HG03565 (cell line): ENCODE measurements at regions not wholly inside any gene's neighbourhood (a gene's known extent, or its start where the extent isn't known, plus 50 kb on each side); places are given as distances from the start of the nearest gene placed in this dataset.

ENCODE experiments used
- ATAC-seq: cut with Tn5 transposase; IDR thresholded peaks from one replicate; pipeline ENCODE4 v1.9.1; 2021; ENCODE audit warnings: mild to moderate bottlenecking, moderate library complexity; ENCODE audit not compliant: unreplicated experiment

DNA sequence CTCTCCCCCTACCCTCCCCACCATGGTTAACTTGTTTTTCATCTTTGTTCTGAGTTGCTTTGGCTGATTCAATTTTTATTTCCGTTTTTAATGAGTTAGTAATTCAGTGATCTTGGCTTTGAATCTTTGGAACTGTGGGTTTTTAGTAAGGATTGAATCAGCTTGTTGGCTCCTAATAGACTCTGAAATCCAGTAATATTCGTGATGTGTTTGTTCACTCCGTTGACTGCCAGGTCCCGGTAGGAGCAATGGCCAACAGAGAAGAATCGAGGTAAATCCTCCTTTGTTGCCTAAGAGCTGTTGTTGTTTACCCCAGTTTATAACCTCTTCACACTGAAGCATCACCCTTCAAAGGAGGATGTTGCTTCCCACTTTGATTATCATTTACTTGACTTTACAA is 92.7 kb downstream of the PCSK1 start:
- ATAC-seq = no peak

- no peak for ATAC-seq
Measured at GRCh38 chr5:96339862-96340261, 93.2 kb downstream of the PCSK1 start.

- no peak for ATAC-seq
Measured at GRCh38 chr5:96338624-96339415, 94.2 kb downstream of the PCSK1 start.

DNA sequence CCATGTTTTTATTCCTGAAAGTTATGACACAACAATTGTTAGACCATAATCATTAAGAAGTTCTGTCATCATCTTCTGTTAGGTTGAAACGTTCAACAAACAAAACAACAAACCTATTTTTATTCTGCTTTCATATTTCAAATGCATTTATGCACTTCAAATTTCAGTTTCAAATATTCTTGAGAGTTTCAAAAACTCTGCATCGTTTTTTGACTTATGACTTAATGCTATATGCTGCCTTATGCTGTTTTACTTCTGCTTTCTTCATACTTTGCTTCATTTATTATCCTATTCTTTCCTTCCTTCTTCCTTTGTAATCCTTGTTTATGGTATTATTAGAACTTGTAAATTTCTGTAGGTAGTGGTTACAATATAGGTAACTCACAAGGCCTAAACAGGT is 95.0 kb downstream of the PCSK1 start:
- no peak for ATAC-seq

DNA sequence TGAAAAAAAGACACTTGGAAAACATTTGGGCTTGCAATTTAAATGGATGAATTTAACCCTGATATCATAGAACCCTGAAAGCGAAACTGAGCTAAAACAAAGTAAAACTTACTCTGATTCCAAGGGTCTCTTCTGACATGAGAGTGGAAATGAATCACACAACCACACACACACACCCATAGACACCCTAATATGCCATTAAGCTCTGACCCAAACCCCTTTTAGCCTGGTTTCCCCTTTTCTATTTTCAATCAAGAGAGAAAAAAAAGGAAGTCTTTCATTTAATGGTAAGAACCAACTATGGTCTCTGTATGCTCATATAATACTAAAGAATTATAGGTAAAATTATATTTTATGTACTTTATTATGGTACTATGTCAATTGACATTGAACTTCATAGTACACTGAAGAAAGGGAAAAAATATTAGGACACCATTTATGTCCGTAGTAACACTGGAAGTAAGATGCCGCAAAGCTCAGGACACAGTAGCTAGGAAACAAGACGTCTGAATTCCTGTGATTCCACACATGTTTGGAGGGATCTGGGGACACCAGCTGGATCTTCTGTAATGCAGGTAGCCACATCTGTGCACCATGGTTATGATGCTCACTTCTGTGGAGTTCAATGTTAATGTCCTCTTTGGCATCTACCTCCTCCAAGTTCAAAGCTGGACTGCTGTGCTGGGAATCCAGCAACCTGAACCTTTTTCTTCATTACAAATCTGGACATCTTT is 95.8 kb downstream of the PCSK1 start:
- no peak for ATAC-seq

DNA sequence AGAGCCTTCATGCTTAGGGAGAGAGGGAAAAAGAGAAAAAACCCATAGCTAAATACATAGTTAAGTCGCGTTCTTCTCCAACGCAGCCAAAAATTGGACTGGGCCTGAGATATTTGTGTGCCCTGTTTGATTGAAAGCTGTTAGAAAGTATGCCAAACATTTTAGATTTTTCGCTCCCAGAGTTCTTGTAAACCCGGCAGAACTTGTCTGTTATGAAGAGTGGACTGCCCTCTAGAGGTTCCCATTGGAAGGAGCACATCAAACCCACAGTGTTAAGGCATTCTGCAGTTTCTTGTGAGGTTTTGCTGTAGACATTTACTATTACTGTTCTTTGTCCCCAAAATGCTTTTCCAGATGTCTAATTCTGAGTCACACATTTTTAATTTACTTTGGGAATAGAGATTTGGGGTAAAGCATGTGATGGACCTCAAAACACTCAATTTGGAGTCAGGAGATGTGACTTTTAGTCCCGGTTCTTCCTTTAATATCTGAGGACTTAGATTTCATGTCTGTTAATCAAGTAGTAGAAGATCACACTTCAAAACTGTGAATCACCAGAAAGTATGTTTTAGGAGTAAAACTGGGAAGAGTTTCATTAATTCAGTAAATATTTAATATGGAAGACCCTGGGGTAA is 96.6 kb downstream of the PCSK1 start:
- ATAC-seq = no peak

- no peak for ATAC-seq
Measured at GRCh38 chr5:96335873-96336272, 97.2 kb downstream of the PCSK1 start.

GRCh38 chr5:96333391-96333790 is 99.7 kb downstream of the PCSK1 start:
- no peak for ATAC-seq

DNA sequence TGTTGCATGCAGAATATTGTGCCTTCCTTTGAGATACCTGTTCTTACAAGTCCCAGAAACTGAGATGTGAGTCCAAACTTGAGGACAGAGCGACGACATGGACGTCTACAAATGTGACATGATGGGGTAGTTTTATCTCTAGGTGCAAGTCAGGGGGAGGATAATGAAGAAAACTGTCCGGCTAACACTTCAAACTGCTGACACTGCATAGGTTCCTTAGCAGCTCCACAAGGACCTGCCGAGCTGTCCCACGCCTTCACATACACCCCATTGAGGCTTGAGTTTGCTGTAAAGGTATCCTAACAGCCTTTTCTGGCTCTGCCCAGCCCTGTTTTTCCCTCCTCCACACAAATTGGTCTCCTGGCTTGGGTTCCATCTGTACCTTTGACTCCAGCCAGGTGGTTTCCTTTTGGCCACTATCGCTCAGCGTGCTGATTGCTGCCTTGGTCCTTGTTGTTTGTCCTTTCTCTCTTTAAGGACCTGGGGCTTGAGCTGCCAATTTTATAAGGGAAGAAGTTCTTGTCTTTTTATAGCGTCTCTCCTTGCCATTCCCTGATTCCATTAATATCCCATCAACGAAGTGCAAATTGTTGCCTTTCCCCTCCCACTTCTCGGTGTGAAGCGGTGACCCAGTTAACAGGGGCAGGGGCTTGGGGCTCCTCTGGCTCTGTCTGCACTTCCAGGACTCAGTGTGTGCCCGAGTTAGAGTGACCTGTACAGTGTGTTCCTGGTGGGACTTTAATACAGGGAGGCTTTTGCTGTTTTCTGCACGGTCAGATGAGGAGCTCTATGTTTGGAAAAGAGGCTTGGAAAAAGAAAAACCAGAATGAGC is 100.3 kb downstream of the PCSK1 start:
- no peak for ATAC-seq

DNA sequence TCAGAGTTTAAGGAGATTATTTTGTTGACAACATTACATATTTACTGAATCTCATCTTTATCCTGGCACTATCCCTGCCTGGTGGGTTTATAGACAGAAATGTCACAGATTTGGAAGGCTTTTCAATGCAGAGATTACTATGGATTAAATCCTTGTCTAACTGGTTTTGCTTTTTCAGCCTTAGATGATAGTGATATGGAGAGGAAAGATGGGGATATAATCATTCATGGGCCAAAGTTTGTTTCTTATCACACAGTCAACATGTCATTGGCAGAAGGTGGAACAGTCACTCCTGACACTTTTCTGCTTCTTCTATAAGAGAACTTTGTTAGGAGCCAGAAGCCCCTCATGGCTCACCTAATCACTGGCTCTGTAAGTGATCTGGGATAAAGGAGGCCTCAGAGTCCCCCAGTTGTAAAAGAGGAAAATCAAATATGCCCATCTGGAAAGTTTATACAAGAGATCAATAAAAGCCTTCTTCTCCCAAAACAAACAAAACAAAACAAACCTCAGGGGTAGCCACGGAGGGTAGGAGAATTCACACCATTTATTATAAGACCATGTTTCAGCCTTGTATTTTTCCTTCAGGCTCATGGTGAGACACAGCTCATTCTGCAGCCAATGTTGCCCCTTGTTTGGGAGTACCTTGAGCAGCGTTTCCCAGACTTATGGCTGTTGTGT is 101.2 kb downstream of the PCSK1 start:
- no peak for ATAC-seq

- no peak for ATAC-seq
Measured at GRCh38 chr5:96331210-96331609, 101.8 kb downstream of the PCSK1 start.

GRCh38 chr5:96330530-96331140 is 102.4 kb downstream of the PCSK1 start:
- ATAC-seq = no peak

GRCh38 chr5:96329886-96330529 is 103.0 kb downstream of the PCSK1 start:
- no peak for ATAC-seq

GRCh38 chr5:96329289-96329688 is 103.8 kb downstream of the PCSK1 start:
- no peak for ATAC-seq

DNA sequence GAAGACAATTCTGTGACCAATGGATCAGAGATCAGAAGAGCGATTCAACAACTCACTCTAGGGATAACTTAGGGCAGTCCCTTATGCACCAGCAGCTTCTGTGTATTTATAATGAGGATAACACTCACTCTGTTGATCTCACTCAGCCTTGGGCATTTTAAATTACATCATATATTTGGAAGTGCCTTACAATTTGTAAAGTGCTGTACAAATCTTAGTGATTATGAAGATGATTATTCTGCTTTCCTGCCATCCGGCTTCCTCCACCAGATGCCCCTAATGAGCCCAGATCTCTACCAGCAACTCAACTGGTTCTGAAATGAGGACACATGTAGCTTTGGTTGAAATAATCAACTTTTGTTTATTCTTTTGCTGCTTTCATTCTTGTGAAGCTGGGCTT is 105.3 kb downstream of the PCSK1 start:
- ATAC-seq = no peak

DNA sequence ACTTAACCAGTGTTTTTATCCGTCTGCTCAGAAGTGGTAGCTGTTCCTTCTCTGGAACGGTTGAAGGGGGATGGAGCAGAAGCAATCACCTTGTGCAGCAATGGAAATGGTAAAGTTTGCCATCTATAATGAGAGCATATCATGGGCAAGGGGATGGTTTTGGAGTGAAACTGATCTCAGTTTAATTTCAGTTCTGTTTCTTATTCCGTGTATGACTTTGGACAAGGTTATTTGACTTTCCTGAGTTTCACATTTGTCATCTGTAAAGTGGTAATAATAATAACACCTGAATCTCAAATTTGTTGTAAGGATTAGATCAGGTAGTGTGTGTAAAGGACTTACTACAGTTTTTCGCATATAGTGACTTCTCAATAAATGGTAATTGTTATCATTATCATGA is 106.1 kb downstream of the PCSK1 start:
- ATAC-seq = peak; percentile 82

DNA sequence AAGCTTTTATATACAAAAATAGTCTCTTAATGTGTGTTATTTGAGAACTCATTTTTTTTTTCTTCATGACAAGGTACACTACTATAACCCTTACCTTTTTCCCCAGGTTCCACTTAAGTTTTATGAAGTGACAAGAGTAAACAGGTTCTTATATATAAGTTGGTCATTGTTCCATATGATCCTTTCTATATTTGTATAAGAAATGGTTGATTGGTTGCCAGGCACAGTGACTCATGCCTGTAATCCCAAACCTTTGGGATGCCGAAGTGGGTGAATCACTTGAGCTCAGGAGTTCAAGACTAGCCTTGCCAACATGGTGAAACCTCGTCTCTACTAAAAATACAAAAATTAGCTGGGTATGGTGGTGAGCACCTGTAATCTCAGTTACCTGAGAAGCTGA is 108.3 kb downstream of the PCSK1 start:
- no peak for ATAC-seq

DNA sequence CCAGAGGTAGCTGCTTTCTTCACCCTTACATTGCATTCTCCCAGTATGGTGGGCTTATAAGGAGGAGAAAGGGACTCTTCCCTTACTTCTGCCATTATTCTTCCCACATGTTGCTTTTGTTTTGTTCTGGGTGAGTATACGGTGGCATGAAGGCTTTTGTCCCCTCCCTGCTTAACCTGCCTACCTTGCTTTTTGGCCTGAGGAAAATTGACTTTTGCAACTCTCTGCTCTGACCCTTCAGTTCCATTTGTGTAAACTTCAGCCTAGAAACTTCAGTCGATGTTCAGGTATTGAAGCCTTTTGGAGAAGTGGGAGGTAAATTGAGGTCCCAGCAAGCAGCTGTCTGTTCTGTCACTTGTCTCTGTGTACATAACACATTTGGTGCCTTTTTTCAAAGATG is 110.2 kb downstream of the PCSK1 start:
- no peak for ATAC-seq

- ATAC-seq = no peak
Measured at GRCh38 chr5:96322217-96322616, 110.8 kb downstream of the PCSK1 start.

DNA sequence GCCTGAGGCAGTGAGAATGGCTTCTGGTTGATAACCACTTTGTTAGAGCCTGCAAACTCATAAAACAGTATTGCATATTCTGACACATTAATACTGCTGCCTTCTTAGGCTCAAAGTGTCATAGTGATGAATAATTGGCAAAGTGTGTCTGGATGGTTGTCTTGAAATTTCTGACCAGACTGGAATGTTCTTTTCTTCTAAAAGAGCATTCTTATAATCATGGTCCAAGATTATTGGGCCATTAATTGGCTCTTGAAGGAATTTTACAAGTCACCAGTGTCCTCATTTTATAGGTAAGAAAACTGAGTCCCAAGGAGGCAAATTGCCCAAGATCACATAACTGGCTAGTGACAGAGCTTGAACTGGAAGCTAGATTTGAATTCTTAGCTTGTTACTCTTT is 111.7 kb downstream of the PCSK1 start:
- no peak for ATAC-seq
